GM10266 (cell line): ENCODE measurements at regions not wholly inside any gene's neighbourhood (a gene's known extent, or its start where the extent isn't known, plus 50 kb on each side); places are given as distances from the start of the nearest gene placed in this dataset.

Experiments
- DNase-seq: peaks from one replicate; pipeline ENCODE4 v3.0.0; 2012; ENCODE audit errors: extremely low spot score
- CTCF ChIP-seq: IDR thresholded peaks from 2 replicates; pipeline ENCODE4 v1.5.1; 2012; ENCODE audit warnings: mild to moderate bottlenecking, low read depth; ENCODE audit not compliant: control insufficient read depth, insufficient read depth; ENCODE audit errors: missing control alignments

GRCh38 chr7:109391240-109391639 lies 821.6 kb downstream of the DNAJB9 start:
- no peak for DNase-seq
- TF ChIP-seq CTCF = no peak

- TF ChIP-seq CTCF = no peak
- no peak for DNase-seq
Observed at GRCh38 chr7:109402107-109402506, 832.4 kb downstream of the DNAJB9 start.

DNA sequence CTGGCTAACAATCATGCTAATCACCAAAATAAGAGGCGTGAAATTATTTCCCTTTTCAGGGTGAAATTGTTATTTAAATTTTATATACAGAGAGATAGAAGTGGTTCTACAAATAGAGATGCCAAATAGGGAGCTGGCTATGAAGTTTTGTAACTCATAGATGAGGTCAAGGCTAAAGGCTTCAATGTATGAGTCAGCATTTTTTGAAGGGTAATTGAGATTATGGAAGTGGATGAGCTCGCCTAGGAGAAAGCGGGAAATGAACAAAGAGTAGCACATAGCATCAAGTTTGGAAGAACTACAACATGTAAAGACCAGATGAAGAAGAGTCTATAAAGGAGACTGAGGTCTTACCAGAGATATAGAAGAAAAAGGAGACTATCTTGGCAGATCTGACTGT lies 838.1 kb downstream of the DNAJB9 start:
- no peak for DNase-seq
- no peak for TF ChIP-seq CTCF

- TF ChIP-seq CTCF = no peak
- DNase-seq = no peak
Observed at GRCh38 chr7:109437957-109438356, 868.3 kb downstream of the DNAJB9 start.

DNA sequence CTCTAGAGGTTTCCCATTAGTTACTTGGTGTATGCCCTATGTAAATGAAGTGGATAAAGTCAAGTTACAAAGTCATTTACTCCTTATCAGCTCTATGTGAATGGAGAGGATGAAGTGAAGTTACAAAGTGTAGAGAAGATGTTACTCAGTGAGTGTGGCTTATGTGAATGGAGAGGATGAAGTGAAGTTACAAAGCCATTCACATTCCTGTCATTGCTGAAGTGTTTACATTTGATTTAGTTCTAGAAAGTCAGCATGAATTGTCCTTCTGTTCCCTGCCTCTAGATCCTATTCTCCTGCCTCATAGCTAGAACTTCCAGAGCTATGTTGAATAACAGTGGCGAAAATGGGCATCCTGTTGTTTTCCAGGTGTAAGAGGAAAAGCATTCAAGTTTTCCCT lies 880.1 kb downstream of the DNAJB9 start:
- no peak for TF ChIP-seq CTCF
- no peak for DNase-seq

GRCh38 chr7:109456116-109456515 lies 886.4 kb downstream of the DNAJB9 start:
- no peak for DNase-seq
- TF ChIP-seq CTCF = no peak

DNA sequence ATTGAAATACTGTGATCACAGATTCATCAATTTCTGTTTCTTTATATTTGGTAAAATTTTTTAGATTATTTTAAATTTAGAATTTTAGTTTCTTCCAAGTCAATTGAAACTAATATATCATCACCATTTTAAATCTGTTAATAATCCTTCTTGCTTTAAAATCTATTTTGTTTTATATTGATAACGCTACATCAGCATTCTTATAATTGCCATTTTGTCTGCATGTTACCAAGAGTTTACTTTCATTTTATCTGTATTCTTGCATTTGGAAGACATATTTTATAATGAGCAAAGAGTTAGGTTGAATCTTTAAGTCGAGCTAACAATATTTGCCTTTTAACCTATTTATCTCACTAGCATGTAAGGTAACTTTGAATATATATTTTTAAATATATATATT lies 890.6 kb downstream of the DNAJB9 start:
- DNase-seq = no peak
- TF ChIP-seq CTCF = no peak
